ENCODE measurements at regions not wholly inside any gene's neighbourhood (a gene's known extent, or its start where the extent isn't known, plus 50 kb on each side); places are given as distances from the start of the nearest gene placed in this dataset.

DNA sequence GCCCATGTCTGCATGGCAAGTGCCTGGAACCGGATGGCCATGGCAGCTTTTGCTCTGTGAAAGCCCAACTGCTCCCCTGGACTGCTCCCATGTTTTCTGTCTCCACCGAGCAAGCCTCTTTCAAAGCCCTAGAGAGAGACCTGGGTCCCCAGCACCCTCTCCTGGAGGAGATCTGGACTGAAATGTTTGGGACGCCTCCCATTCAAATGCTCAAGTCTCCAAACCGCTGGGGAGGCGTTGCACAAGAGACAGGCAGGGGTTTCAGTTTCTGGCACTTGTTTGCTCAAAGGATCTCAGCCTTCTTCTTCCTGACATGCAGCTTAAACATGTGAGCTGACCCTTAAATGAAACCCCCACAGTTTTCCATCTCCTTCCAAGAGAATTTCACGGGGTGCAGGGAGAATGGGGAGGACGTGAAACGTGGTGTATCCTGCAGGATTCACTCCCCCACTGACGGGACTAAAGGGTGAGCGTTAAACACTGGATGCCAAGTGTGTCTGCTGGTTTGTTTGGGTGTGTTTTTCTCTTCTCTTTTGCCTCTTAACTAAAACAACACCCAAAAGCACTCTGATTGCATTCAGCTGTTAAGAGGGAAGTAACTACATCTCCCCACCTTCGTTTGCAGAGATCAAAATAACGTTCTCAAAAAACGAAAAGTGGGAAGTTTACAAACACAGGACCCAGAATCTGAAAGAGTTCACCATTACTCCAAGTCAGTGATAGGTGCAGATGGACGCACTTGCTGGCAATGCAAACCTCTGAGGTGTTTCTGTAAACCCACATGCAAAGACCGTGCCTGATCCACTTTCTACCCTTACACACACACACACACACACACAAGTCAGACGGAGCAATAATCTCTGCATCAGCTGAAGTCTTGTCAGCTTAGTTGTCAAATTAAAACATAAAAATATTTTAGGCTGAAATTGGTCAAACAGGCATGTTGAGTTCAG is 256.9 kb downstream of the C16orf95 start:
- no peak for DNase-seq

DNA sequence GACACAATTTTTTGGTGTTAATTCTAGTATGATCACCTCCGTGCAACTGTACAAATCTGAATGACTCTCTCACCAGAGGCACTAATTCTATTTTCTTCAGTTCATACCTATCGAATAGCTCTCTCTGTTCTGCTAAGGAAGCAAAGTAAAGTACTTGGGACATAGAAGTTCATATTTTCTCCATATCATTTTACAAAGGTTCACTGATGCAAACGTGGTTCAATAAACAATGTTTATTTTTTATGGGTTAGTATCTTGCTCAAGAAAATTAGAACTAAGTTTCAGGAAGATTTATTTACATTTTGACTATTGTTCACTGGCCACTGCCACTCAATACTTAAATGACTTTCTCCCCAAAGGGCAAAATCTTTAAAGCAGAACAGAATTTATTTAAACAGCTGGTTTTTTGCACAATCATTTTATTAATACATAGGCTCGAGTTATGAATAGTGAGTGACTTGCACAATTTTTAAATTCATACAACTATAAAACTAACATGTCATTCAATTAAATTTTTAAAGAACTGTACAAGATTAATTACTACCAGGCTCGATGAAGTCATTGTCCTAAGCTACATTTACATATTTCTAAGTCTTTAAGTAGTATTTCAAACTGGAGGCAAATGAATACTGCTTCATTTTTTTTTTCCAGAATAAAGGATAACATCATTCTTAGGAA is 255.8 kb downstream of the C16orf95 start:
- no peak for DNase-seq

DNA sequence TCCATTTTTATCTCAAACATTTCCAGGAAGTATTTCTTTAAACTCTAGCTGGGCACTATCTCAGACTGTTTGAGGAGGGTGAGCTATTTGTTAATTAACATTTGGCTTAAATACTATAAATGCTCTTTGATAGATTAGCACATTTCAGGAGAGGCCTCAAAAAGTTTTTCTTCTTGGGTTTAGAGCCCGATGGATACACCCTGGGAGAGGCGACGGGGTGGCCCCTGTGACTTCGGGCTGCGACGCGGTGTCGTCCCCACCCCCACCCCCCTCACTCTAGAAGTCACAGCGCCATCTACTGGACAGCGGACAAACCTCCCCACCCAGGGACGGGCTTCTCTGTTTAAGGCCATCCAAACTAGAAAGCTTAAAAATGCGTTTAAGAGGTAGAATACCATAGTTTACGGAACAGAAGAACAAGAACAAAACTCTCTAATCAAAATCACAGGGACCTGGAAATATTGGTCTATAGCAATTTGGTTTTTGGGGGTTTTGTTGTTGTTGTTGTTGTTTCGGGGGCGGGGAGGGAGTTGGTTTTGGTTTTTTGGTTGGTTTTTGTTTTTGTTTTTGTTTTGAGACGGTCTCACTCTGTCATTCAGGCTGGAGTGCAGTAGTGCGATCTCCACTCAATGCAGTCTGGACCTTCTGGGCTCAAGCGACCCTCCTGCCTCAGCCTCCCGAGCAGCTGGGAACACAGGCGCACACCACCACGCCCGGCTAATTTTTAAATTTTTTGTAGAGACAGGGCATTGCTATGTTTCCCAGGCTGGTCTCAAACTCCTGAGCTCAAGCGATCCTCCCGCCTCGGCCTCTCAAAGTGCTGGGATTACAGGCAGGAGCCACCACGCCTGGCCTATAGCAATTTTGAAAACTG is 254.4 kb downstream of the C16orf95 start:
- DNase-seq: peak; percentile 70 to 76

DNA sequence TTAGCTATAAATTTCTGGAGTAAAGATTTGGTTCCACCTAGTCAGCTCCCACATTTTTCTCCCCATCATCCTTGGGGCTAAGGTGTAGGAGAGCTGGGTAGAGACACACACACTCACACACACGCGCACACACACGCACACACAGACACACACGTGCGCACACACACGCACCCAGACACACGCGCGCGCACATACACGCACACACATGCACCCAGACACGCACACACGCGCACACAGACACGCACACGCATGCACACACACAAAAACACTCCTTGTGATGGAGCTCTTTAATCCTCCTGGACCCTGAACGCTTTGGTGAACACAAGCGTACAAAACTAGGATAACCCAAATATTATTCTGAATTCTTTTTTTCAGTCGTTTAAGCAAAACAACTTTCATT is 253.6 kb downstream of the C16orf95 start:
- DNase-seq: no peak

DNA sequence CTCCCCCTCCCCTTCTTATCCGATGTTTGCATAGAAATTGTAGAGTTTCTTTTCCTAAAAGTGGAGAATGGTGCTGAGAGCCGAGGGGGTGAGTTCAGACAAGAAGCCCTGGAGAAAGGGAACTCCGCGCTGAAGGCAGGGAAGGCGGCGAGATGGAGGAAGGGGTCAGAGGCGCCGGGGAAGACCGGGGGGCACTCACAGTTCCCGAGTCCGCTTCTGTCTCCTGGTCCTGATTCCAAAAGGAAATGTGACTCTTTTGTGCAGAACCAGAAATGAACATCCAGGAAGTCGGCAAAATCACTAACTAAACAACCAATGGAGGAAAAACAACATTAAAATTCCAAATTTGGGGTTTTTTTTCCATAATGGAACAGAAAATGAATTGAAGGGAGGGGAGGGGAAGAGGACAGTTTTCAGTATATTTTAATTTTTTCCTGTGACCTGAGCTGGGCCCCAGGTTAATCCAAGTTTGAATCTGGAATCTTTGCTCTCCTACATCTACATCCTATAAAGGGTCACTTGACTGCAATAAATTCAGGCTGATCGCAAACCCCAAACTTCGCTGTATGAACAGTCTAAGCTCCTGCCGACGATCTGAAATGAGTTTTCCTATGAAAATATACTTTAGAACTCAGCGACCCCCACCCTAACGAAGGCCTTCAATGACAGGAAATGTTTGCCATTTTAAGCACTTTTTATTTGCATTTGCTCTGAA is 252.3 kb downstream of the C16orf95 start:
- no peak for DNase-seq

DNA sequence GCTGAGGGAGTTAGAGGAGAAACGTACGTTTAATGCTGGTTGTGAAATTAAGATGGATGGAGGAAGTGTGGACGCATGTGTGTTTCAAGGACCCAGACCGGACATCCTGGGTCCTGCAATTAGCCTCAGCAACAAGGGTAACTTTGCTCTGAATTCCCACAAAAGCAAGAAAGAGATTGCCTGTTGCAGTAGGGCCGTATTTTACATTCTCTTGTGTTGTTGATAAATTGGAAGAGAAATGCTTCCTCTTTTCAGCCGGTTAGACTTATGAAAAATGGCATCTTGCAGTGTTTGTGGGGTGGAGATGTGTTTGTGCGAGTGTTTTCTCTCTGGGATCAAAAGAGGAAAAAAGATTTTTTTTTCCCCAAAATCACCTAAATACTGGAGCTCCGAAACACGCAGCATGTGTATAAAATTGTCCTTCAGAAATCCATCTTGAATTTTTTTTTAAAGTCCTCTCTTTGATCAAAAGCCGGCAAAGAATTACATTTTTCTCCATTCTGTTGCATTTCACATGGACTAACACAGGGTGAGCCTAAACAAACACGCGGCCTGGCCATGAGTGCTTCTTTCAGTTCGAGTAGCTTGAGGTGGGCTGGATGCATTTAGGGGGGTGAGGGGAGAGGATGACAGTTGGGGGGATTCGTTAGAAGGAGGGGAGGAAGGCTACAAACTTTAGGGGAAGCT is 251.6 kb downstream of the C16orf95 start:
- no peak for DNase-seq

DNA sequence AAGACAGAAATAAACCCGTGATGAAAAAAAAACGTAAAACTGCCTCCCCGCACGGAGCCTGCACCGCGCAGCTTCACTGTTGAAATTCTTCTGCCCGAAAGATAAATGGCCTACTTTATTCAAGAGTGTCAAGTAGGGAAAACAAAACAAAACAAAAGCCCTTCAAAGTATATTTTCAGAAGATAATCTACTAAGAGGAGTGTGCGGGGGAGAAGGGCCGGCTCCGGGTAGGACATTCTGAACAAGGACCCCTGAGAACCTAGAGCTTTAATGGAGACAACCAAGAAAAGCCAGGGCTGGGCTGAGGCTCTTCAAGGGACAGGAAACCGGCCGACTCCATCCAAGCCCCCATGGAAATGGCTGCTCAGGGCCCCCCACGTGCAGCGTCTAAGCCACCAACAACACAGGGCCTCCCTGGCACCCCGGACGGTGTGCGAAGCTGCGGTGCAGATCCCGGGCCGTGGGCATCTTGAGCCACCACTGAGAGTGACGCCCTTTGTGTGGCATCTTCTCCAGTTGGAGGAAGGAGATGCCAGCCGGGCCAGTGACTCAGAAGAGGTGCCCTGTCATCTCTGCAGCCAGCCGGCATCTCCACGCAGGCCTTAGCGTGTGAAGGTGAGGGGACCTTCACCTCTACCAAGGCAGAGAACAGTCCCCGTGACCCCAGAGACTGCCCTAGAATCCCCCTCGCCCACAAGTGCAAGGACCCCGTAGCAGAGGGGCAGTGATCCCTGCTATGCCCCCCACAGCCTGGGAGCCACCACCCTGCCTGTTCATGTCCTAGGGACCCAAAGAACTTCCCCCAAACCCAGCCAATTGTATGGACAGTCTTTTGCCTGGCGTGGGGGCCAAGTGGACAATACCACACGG is 250.8 kb downstream of the C16orf95 start:
- no peak for DNase-seq

DNA sequence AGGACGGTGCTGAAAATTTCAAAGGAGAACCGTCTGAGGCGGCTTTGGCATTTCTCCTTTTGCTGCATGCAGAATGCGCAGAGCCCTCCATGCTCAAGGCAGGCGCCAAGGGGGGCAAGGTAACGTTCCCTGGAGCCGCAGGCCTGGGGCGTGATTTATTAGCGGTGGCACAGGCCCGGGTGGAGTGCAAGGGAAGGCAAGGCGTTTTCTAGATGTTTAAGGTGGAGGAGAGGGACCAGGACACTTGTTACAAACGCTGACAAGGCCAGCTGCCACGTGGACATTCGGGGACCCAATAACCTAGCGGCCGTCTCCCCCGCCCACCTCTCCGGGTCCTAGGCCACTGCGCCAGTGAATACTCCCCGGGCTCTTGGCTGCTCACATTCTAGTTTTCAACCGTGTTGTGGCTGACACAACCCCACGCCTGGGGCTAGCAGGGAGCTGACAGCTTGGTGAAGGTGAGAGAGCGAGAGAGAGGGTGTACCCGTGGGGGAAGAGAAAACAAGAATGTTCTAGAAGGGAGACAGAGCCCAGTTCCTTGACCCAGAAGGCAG is 250.1 kb downstream of the C16orf95 start:
- DNase-seq: no peak

DNA sequence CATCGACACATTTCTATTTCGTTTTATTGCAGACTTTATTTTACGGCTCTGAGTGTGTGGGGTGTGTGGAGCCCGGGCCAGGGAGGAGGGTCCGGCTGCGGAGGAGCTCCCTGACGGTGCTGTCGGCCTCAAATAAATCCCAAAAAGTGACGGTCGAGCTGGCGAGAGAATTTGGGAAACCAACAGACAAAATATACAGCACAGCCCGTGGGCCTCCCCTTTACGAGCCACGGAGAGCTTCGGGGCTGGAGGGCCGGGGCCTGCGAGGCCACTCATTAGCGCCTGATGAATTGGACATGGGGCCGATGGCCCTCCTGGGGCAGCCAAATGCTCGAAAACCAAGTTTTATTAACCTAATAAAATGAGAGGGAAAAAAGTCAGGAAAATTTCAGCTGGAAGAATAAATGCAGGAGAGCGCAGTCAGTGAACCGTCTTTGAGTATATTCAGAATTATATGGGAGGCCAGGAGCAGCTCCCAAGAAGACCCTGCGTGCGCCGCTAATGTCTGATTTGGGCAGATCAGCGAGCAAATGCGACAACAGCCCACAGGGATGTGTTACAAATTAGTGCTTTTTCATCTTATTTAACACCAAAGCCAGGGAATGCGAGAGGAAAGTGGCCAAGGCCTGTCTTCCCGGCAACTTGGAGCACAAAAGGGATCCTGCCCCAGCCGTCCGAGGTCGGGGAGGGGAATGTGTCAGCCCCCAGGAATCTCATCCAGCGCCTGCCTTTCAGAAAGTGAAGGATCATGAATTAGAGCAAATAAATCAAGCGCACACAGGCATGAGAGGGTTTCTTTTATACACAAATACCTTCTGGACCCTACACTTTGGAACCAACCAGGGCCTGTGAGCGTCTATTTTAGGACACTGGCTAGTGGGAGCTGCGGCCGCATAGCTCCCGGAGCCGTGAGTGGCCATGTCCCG is 249.1 kb downstream of the C16orf95 start:
- no peak for DNase-seq

DNA sequence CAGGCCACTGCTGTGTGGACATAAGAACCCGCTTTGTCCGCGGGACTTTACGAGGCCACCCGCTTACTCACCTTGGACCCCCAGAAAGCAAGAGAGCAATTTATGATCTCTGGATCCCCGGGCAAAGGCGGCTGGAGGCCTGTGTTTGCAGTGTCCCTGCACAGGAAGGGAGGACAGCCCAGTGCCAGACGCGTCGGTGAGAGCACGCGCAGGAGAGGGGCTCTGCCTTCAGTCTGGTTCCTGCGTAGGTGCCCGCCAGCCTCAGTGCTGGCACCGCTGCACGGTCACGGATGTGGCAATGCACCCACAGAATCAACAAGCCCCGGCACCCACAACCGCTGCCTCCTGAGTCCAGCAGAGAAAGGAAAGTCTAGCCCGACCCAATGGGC is 248.4 kb downstream of the C16orf95 start:
- no peak for DNase-seq

DNA sequence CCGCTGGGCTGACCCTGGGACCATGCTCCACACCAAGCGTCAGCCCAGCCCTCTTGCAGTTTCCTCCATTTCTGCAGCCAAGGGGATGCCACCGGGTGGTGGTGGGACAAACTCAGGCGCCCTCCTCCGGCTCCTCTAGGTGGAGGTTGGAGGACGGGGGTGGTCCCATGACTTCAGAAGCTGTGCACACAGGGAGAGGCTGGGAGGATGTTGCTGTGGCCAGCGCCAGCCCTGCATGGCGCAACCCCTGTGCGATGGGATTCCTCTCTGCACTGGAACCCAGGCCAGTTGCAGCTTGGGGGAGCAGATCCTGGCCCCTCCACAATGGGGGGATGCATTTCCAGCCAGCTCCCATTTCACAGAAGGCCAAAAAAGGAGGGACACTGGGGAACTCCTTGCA is 246.5 kb downstream of the C16orf95 start:
- no peak for DNase-seq

DNA sequence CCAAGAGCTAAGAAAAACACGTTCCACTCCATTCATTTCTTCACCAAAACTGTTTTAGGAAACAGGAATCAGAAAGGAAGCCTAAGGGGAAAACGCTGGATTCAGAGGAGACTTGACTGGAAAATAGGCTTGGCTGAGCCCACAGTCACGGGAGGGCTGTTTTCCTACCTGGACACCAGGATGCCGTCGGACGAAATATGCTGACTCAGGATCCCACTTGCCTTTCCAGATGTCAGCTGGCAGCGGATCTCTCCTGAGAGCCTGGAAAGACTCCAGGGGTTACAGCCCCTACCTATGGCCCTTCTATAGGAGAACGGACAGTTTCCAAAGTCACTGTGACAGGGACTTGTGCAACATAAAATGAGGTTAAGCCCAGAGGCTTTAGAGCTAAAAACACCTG is 245.1 kb downstream of the C16orf95 start:
- no peak for DNase-seq

DNA sequence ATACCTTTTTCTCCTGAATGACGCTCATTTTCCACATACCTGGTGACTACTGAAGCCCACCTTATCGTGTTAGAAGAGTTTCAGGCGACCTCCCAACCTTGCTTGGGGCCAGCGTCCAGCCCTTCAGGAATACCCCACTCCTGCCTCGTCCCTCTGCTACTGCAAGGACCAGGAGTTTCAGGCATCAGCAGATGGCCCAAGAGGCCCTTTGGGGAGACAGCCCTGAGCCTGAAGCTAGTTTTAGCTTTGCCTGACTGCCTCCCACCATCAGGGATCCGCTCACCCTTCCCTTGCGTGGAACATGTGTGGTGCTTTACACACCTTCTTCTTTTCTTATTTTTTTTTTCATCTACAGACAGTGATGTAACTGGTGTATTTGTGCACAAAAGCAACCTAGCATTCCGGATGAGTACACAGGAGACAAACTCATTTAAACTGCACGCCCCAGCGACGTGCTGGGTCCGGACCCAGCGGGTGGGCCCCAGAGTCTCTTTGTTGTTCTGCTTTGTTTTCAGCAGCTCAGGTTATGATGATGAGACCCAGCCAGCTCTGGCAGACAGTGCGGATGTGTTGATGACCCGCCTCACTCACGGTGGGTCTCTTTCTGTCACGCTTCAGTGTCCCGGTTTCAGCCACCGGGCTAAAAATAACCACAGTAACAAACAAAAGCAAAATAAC is 242.4 kb downstream of the C16orf95 start:
- DNase-seq: no peak

DNA sequence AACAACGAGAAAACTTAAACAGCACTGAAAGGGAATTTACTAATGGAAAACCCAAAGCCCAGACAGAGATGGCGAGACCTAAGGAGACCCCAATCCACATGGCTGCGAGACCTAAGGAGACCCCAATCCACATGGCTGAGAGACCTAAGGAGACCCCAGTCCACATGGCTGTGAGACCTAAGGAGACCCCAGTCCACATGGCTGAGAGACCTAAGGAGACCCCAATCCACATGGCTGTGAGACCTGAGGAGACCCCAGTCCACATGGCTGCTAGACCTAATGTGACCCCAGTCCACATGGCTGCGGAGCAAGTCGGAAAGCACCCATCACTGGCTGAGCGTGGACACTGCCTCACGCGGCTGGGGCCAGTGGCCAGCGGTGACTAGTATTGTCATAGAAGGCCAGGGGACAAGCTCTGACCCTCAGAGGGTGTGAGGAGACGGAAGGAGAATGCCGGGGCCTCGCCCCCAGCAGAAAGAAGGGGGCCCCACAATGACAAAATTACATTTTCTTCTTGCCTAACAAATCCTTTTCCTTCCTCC is 241.8 kb downstream of the C16orf95 start:
- DNase-seq: no peak

DNA sequence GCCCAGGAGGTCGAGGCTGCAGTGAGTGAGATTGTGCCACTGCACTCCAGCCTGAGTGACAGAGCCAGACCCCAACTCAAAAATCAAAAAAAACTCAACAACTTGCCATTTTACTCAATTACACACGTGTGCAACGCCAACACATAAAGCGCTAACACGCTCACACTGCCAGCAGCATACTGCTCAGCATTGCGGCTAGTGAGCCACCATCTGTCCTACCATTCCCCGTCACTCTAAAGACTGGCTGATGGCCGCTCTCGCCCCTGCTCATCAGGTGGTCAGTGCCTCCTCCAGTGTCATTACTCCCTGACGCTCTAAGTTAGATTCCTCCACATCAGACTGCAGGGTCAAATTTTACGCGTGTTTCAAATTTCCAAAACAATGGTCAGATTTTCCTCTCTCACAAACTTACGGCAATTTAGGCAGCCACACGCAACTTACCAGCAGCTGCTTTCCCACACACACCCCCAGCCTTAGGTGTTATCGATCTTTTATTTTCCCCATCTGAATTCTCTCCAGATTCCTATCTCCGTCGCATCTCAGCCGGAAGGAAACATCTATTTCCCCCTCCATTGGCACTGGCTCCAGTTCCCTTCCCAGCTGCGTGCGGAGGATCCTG is 240.8 kb downstream of the C16orf95 start:
- no peak for DNase-seq

DNA sequence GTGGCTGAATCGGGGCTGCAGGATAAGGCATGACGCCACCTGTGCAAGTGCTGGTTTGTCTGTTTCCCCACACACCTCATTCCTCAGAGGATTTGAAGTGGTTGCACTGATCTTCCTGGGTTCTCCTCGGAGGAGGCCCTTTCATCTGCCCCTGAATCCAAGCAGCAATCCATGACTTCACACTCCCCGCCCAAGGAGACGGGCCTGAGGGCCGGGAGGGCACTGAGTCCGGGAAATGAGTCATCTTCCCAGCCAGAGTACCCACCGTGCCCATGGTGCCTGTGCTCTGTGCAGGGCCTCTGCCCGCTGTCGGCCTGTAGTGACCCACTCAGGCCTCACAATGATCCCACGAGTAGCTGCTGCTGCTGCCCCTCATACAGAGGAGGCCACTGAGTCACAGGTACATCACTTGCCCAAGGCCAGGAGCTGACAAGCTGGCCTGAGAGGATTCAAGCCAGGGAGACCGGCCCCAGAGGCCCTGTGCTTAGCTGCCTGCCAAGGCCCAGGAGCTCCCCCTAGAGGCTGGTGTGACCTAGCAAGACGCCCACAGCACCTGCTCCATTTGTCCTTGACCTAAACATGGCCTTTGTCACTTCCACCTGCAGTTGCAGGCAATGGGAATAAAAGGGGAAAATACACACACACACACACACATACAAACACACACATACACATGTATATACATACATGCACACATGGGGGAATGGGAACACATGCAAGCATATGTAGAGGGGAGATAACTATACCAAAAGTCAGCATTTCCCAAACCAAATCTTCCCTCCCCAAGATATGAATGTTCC is 240.0 kb downstream of the C16orf95 start:
- peak; percentile 48 to 62 for DNase-seq

DNA sequence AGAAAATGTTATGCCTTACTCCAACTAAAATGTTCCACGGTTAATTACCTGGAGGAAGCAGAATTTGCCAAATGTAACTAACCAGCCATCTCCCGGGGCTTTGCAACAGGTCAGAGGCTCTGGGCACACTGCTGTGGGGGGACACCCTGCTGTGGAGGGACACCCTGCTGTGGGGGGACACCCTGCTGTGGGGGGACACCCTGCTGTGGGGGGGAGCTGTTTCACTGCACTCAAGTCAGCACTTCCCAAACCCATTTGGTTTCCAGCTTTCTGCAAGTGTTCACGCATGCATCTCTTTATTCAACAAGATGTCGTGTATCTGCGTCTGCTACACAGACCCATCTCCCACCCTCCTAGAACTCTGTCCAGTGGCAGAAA is 239.5 kb downstream of the C16orf95 start:
- DNase-seq: no peak

Measured in activated T-cell treated with anti-CD3 and anti-CD28 coated beads, Interleukin-2, amount 50 U/mL, for 48 hours (primary cell).